Astrocyte of the spinal cord (primary cell): ENCODE measurements at regions not wholly inside any gene's neighbourhood (a gene's known extent, or its start where the extent isn't known, plus 50 kb on each side); places are given as distances from the start of the nearest gene placed in this dataset.

Experiments used
- DNase-seq: peaks from one replicate; pipeline ENCODE4 v3.0.0; 2011; ENCODE audit warnings: low read depth, low spot score
- H3K4me3 ChIP-seq: 2 replicates; pipeline ENCODE4 v1.5.1; 2011; ENCODE audit warnings: low read depth, mild to moderate bottlenecking, low read length, moderate library complexity
- in situ Hi-C: cut with HindIII; loops from 2 replicates; pipeline ENCODE4 v1.10.0; 2017; ENCODE audit warnings: low sequenced_read_pairs
- TF ChIP-seq, protein P1 (sequence below): IDR thresholded peaks from 2 replicates; pipeline ENCODE4 v1.5.1; 2012; ENCODE audit warnings: low read depth, mild to moderate bottlenecking, low read length, inconsistent platforms

DNA sequence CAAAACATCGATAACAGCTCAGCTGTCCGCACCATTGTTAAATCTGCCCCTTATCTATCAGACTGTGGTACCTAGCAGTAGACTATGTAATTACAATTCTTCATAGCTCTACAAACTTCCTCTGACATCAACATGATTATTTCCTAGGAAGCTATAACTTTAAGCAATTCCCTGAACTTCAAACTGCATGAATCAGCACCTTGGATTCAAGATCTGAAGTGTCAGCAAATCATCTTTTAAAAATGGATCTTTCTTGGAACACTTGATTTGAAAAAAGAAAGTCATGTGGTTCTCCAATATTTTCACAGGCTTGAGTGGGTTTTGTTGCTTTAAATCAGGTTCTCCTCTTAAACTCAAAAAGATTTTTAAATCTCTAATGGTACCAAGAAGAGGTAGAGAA lies 680.7 kb upstream of the LMCD1 start:
- TF ChIP-seq, protein P1, sequence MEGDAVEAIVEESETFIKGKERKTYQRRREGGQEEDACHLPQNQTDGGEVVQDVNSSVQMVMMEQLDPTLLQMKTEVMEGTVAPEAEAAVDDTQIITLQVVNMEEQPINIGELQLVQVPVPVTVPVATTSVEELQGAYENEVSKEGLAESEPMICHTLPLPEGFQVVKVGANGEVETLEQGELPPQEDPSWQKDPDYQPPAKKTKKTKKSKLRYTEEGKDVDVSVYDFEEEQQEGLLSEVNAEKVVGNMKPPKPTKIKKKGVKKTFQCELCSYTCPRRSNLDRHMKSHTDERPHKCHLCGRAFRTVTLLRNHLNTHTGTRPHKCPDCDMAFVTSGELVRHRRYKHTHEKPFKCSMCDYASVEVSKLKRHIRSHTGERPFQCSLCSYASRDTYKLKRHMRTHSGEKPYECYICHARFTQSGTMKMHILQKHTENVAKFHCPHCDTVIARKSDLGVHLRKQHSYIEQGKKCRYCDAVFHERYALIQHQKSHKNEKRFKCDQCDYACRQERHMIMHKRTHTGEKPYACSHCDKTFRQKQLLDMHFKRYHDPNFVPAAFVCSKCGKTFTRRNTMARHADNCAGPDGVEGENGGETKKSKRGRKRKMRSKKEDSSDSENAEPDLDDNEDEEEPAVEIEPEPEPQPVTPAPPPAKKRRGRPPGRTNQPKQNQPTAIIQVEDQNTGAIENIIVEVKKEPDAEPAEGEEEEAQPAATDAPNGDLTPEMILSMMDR, result no peak
- in situ Hi-C loops, result no loop called here
- no peak for DNase-seq
- H3K4me3 ChIP-seq, result no peak overlapping the region

DNA sequence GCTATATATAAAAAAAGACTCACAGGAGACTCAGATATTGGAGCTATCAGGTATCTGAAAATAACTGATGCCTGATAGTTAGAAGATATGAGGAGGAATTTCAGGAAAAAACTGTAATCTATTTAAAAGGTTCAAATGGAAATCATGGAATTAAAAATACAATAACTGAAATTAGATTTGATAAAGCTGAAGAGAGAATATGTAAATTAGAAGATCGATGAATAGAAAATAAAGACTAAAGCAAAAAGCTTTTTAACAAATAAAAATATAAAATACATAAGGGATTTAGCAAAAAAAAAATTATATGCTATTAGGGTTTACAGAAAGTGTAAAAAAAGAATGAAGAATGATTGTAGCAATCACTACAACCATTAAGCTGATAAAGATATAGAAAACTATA lies 679.8 kb upstream of the LMCD1 start:
- H3K4me3 ChIP-seq, result no peak overlapping the region
- TF ChIP-seq, protein P1, result no peak
- in situ Hi-C loops, result no loop called here
- no peak for DNase-seq

DNA sequence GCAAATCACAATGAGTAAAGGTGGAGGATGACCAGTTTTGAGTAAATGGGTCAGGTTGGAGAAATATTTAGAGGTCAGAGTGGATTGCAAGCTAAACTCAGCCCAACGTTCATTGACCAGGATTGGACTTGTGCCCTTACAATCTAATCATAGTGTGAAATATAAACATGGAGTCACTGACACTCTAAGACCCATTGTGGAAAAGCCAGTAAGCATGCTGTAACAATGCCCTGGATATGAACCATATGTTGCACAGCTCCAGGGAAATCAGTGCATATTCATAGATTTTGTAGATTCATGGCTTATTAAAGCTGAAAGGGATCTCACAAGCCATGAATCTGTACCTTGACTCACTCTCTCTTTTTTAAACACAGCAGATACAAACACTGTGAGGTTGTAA lies 660.2 kb upstream of the LMCD1 start:
- in situ Hi-C loops, result no loop called here
- H3K4me3 ChIP-seq, result no peak overlapping the region
- TF ChIP-seq, protein P1, result no peak
- no peak for DNase-seq

DNA sequence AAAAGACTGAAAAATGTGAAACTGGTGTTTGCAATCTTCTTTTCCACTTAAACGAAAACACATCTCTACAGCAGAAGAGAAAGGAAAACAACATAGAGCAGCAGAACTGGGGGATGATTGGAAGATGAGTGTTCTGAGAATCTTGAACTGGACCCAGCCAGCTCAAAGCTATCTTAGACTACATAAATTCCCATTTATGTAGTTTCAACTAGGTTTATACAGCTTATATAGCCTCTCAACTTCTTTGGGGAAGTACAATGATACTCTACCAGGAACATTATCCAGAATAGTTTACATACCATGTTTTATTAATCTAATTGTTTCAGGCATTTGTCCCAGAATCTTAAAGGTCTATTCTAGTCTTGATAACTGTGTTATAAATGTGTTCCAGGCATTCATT lies 658.2 kb upstream of the LMCD1 start:
- in situ Hi-C loops, result no loop called here
- DNase-seq, result no peak
- H3K4me3 ChIP-seq, result no peak overlapping the region
- TF ChIP-seq, protein P1, result no peak

DNA sequence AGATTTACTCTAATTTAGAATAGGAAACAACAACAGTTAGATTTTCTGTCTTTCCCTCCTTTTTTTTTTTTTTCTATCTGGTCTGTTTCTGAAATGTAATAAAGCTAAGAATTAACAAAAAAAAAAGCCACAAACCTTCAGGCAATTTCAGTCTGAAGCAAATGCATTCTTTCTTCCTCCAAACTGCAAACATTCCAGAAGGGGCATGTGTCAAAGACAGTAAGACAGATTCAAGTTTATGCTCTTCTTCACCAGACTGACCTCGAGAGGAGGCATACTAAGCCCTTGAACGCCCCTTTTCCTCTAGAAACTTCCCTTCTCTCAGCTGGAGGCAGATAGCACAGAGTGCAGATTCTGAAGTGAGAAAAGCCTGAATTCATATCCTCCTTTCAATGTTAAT lies 654.6 kb upstream of the LMCD1 start:
- TF ChIP-seq, protein P1, result no peak
- no peak overlapping the region for H3K4me3 ChIP-seq
- in situ Hi-C loops, result no loop called here
- DNase-seq, result no peak

DNA sequence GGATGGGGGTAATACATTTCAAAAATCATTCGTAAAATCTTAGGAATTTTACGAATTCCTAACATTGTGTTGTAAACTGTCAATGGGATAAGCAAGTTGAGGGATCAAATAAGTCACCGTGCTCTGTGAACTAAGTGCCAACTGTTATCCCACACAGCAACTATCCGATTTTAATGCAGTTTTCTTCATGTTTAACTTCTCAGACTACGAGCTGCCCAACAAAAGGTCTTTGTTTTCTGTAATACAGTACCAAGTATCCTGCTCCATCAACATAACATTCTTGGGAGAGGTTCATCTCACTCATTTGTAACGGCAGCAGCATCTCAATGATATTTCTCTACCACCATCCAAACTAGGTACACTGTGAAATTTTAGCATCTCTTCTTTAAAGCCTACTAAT lies 654.1 kb upstream of the LMCD1 start:
- in situ Hi-C loops, result no loop called here
- H3K4me3 ChIP-seq, result no peak overlapping the region
- TF ChIP-seq, protein P1, result no peak
- DNase-seq, result no peak

DNA sequence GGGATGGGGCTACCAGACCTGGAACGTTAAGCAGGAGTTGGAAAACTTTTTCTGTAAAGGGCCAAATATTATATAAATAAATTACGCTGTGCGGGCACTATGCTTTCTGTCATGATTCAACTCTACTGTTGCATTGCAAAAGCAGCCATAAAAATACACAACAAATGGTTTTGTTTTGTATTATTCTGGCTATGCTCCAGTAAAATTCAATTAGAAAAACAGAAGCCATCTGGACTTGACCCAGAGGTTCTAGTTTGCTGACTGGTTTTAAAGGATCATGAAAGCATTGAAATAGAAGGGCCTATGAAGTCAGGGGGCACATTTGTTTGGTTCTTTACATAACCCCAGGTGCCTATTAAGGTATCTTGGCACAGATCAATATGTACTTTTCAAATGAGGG lies 647.4 kb upstream of the LMCD1 start:
- H3K4me3 ChIP-seq, result no peak overlapping the region
- in situ Hi-C loops, result no loop called here

More for the DNA sequence above, 647.4 kb upstream of the LMCD1 start:
- DNase-seq, result no peak
- TF ChIP-seq, protein P1, result no peak
